Caki2 (cell line): ENCODE measurements at regions not wholly inside any gene's neighbourhood (a gene's known extent, or its start where the extent isn't known, plus 50 kb on each side); places are given as distances from the start of the nearest gene placed in this dataset.
A peak's percentile ranks its signal among the peaks of the same experiment; 100 is the strongest.

Experiments
- DNase-seq: peaks from one replicate; pipeline ENCODE4 v3.0.0-alpha.2; 2015; ENCODE audit warnings: low read depth
- in situ Hi-C: cut with HindIII; loops from 2 replicates; pipeline ENCODE4 v1.10.0; 2016; ENCODE audit warnings: low sequenced_read_pairs, low pct_unique_long_range_greater_than_20kb, mixed read lengths

DNA sequence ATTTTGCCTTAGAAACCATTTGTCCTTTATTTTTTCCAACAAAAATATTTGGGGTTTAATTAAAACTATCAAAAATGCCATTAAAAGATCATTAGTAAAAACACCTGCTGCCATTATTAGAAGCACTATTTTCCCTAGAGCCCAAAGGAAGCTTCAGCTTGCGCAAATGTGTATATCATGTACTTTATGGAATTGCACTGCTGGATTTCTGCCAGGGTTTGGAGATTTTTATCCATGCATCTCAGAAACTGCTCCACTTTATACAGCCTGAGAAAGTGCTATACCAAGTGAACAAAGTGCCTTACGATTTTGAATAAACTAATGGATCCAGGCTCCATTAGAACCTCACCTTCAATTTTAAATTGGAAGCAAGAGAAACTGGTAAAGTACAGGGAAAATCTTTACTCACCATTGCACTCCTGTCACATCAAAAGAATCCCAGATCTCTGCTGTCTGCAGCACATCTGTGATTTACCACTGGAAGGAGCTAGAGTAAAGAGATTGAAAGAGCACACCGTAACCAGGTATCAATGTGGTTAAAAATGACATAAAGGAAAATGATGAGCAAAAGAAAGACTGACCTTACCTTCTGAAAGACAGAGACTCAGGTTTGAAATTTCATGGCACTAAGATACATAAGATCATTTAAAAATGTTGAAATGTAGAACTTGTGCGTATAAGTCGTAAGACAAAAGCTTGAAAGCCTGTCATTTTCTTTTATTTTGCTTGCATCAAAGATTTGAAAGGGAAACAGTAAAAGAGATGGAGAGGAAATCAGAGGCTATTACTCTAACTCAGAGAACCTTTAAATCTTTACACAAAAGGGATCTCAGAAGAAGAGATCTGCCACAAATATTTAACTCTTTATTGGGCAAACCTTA is 678.1 kb upstream of the GOT2 start:
- DNase-seq, result no peak
- in situ Hi-C loops, result no loop called here

DNA sequence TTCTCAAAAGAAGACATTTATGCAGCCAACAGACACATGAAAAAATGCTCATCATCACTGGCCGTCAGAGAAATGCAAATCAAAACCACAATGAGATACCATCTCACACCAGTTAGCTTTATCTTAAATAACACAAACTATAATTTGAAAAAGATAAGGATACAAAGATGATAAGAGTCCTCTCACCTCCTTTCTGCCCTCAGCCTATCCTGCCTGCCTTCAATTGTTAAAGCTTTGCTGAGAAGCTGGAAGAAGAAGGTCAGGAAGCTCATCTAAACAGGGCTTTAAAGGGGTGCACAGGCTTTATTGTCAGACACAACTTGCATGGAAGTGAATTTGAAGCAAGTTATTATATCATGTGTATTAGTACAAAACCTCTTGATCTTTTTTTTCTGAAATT is 676.3 kb upstream of the GOT2 start:
- no peak for DNase-seq
- in situ Hi-C loops, result no loop called here

DNA sequence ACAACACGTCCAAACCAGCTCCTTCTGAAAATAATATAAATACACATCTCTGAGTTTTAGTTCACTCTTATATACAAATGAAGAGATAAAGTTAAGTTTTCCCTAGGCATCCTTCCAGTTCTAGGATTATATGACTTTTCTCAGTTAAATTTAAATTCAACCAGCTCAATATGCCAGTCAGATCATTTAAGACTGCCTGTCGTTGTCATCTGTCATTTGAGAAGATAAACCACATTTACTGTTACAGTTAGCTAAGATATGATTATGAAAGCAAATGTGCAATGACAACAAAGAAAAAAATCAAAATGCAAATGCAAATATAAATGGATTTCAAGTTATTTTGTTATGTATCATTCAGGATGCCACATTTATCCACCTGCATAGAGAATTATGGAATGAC is 671.7 kb upstream of the GOT2 start:
- in situ Hi-C loops, result no loop called here
- DNase-seq, result no peak

DNA sequence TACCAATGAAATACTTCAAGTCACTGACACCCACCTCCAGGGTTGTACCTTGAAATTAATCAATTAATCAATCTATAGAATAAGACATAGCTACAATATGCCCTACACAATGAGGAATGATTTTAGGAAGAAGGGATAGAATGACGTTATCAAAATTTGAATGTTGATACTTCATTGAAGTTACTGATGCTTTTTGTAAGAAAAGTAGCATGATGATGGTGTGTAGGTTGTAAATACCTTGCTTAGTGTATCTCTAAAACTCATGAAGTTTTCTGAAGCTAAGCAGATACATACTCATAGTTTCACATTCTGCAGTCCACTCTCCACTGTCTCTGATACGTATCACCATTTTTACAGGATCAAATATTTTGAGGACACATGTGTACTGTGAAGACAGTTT is 670.4 kb upstream of the GOT2 start:
- in situ Hi-C loops, result no loop called here
- DNase-seq, result no peak

GRCh38 chr16:59400830-59401229 is 666.7 kb upstream of the GOT2 start:
- no peak for DNase-seq
- in situ Hi-C loops, result no loop called here

DNA sequence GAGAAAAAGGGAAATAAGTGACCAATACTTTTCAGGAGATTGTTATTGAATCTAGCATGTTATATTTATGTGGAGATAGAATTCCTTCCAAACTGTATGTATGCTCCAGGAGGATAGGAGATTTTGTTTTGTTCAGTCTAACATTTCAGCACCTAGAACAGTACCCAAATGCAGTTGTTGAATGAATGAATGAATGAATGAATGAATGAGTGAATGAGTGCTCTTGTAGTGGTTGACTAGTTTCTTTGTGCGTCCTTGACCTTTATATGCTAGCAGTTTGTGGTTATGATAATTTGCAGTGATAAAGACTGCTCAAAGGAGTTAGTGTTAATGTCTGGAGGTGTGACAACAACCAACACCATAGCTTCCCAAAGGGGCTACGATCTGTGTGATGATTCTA is 663.5 kb upstream of the GOT2 start:
- no peak for DNase-seq
- in situ Hi-C loops, result no loop called here

GRCh38 chr16:59394526-59394925 is 660.4 kb upstream of the GOT2 start:
- in situ Hi-C loops, result no loop called here

GRCh38 chr16:59392911-59393310 is 658.8 kb upstream of the GOT2 start:
- no peak for DNase-seq
- in situ Hi-C loops, result no loop called here

More at GRCh38 chr16:59394526-59394925, 660.4 kb upstream of the GOT2 start:
- no peak for DNase-seq

- in situ Hi-C loops, result no loop called here
- DNase-seq, result no peak
These were observed 657.7 kb upstream of the GOT2 start for GRCh38 chr16:59391617-59392364.

GRCh38 chr16:59385959-59386358 is 651.8 kb upstream of the GOT2 start:
- DNase-seq, result peak; percentile 1
- in situ Hi-C loops, result no loop called here

DNA sequence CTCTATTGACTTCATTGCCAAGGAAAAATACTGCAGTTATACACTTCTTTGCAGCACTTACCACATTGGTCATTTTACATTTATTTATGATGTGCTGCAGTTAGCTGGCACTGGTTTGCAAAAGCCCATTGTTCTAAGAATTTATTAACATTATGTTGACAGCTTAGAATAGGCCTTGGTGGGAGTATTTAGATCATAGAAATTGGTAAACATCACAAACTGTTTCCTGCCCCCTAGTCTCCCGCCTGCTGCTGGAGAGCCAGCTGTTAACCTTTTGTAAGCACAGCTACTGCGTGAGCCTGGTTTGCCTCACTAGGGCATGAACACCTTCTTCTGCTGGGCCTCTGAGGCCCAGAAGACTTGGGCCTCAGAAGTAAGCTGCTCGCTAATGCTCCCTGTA is 651.4 kb upstream of the GOT2 start:
- no peak for DNase-seq
- in situ Hi-C loops, result no loop called here

- DNase-seq, result no peak
- in situ Hi-C loops, result no loop called here
These were observed 639.5 kb upstream of the GOT2 start for GRCh38 chr16:59373632-59374031.

GRCh38 chr16:59370717-59371116 is 636.6 kb upstream of the GOT2 start:
- in situ Hi-C loops, result no loop called here

DNA sequence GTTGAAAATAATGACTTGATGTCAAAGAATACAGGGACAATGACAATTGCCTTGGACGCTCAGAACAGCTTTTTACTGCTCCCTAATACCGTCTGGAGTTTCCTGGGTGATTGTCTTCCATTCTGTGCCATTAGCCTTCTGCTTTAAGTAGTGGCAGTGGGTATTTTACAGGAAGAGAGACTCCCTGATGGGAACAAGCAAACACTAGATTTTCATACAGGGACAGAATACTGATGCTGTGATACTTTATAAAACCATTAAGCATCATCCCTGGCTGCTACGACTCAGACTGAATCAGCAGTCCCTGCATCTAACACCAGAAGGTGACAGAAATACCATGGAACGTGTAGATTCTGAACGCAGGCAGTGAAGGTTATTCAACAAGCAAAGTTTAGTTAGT is 635.4 kb upstream of the GOT2 start:
- in situ Hi-C loops, result no loop called here
- DNase-seq, result no peak

More at GRCh38 chr16:59370717-59371116, 636.6 kb upstream of the GOT2 start:
- no peak for DNase-seq

GRCh38 chr16:59368586-59368985 is 634.5 kb upstream of the GOT2 start:
- in situ Hi-C loops, result no loop called here
- no peak for DNase-seq

DNA sequence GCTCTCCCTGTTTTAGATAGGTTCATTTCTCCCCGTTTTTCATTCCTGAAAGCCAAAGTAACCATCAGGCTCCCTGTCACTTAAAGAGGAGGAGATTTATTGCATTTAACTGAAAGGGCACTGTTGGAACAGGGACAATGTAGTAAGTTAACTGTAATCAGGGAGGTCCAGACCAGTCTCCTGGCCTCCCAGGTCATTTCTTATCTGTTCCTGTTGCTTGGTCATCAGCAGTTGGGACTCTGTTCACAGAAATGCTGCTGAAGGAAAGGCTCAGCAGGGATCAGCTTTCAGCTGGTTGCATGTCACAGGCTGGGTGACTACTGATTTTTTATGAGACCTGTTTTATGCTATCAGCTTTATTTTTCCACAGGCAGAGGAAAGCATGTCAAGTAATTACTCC is 622.6 kb upstream of the GOT2 start:
- in situ Hi-C loops, result no loop called here
- no peak for DNase-seq

GRCh38 chr16:59356144-59356543 is 622.0 kb upstream of the GOT2 start:
- no peak for DNase-seq
- in situ Hi-C loops, result no loop called here

GRCh38 chr16:59355704-59356103 is 621.6 kb upstream of the GOT2 start:
- in situ Hi-C loops, result no loop called here
- DNase-seq, result no peak

DNA sequence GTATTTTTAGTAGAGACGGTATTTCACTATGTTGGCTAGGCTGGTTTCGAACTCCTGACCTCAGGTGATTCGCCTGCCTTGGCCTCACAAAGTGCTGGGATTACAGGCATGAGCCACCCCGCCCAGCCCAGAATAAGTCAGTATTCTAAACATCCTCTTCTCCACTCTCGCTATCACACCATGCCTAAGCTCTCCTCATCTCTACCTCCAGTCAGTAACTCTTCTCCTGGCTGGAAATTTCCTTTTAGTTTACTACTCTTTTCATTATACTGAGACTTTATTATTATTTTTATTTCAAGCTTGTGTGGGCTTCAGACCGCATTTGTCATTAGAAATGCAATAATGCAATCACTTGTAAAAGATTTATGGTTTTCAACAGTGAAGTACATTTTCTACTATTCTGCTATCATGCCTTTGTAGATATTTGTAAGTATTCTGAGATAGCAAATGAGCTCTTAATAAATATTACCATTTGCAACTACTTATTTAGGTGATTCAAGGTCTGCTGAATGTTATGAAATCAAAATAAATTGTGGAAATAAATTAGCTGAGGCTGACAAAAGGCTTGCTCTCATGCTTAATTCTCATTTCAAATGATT is 617.3 kb upstream of the GOT2 start:
- in situ Hi-C loops, result no loop called here
- no peak for DNase-seq
